ENCODE measurements at regions not wholly inside any gene's neighbourhood (a gene's known extent, or its start where the extent isn't known, plus 50 kb on each side); places are given as distances from the start of the nearest gene placed in this dataset.
"Not testable (repeated sequence)": the region's sequence is repeated elsewhere in the genome, so short reads cannot be mapped to it uniquely, and the experiment has no call there.

- DNase-seq: no peak
Observed at GRCh38 chr17:77610972-77611521, 347.5 kb upstream of the TNRC6C start.

GRCh38 chr17:77611791-77612502 lies 346.6 kb upstream of the TNRC6C start:
- DNase-seq: no peak

GRCh38 chr17:77613218-77613617 lies 345.3 kb upstream of the TNRC6C start:
- no peak for DNase-seq

- DNase-seq: no peak
Observed at GRCh38 chr17:77613627-77614026, 344.9 kb upstream of the TNRC6C start.

GRCh38 chr17:77615703-77616253 lies 342.7 kb upstream of the TNRC6C start:
- no peak for DNase-seq

- no peak for DNase-seq
Observed at GRCh38 chr17:77616254-77616731, 342.2 kb upstream of the TNRC6C start.

- DNase-seq: no peak
Observed at GRCh38 chr17:77617516-77617915, 341.0 kb upstream of the TNRC6C start.

GRCh38 chr17:77618173-77618572 lies 340.3 kb upstream of the TNRC6C start:
- no peak for DNase-seq

GRCh38 chr17:77618731-77619130 lies 339.8 kb upstream of the TNRC6C start:
- no peak for DNase-seq

GRCh38 chr17:77619326-77619725 lies 339.2 kb upstream of the TNRC6C start:
- DNase-seq: no peak

- DNase-seq: no peak
Observed at GRCh38 chr17:77619851-77620250, 338.7 kb upstream of the TNRC6C start.

GRCh38 chr17:77620282-77620681 lies 338.2 kb upstream of the TNRC6C start:
- DNase-seq: no peak

- not testable (repeated sequence) for DNase-seq
Observed at GRCh38 chr17:77622084-77622483, 336.4 kb upstream of the TNRC6C start.

- no peak for DNase-seq
Observed at GRCh38 chr17:77622647-77623046, 335.9 kb upstream of the TNRC6C start.

- not testable (repeated sequence) for DNase-seq
Observed at GRCh38 chr17:77623321-77623720, 335.2 kb upstream of the TNRC6C start.

- DNase-seq: no peak
Observed at GRCh38 chr17:77628035-77628434, 330.5 kb upstream of the TNRC6C start.

GRCh38 chr17:77629284-77629683 lies 329.2 kb upstream of the TNRC6C start:
- DNase-seq: not testable (repeated sequence)

- no peak for DNase-seq
Observed at GRCh38 chr17:77631307-77631706, 327.2 kb upstream of the TNRC6C start.

- DNase-seq: no peak
Observed at GRCh38 chr17:77632619-77633018, 325.9 kb upstream of the TNRC6C start.

GRCh38 chr17:77634710-77635109 lies 323.8 kb upstream of the TNRC6C start:
- DNase-seq: no peak

- DNase-seq: no peak
Observed at GRCh38 chr17:77635176-77635575, 323.3 kb upstream of the TNRC6C start.

- DNase-seq: not testable (repeated sequence)
Observed at GRCh38 chr17:77635785-77636184, 322.7 kb upstream of the TNRC6C start.

- DNase-seq: no peak
Observed at GRCh38 chr17:77636835-77637817, 321.4 kb upstream of the TNRC6C start.

Measured in stimulated activated CD4-positive, alpha-beta T cell treated with anti-CD3 and anti-CD28 coated beads, Interleukin-4, amount 100 ng/mL, for 1 hour (primary cell).